Testis (tissue), 2 donors: ENCODE measurements at regions not wholly inside any gene's neighbourhood (a gene's known extent, or its start where the extent isn't known, plus 50 kb on each side); places are given as distances from the start of the nearest gene placed in this dataset.

Experiments used
- DNase-seq: peaks from one replicate; pipeline ENCODE4 v3.0.0-alpha.2; 2019
- H3K27ac ChIP-seq, 2 donors: fragments of 200-600 bp; sonication (generic); one replicate each; pipeline ENCODE4 v1.5.1; 2019
- H3K27me3 ChIP-seq: fragments of 200-600 bp; sonication (generic); one replicate; pipeline ENCODE4 v1.5.1; 2019
- H3K36me3 ChIP-seq: fragments of 200-600 bp; sonication (generic); one replicate; pipeline ENCODE4 v1.5.1; 2017; ENCODE audit warnings: low read depth; ENCODE audit errors: missing control alignments
- H3K4me1 ChIP-seq: fragments of 200-600 bp; sonication (generic); one replicate; pipeline ENCODE4 v1.5.1; 2019
- H3K4me3 ChIP-seq, 2 donors: fragments of 200-600 bp; sonication (generic); one replicate each; pipeline ENCODE4 v1.5.1; 2017 to 2019
- H3K9me3 ChIP-seq: fragments of 200-600 bp; sonication (generic); one replicate; pipeline ENCODE4 v1.5.1; 2017
- POLR2A ChIP-seq: fragments of 450-650 bp; IDR thresholded peaks from one replicate; pipeline ENCODE4 v1.6.1; 2017; ENCODE audit warnings: antibody characterized with exemption, mild to moderate bottlenecking, moderate library complexity
- WGBS, 2 donors: methylation state at CpG; one replicate each; pipeline ENCODE4 v1.1.5; 2018; 5-methylcytosine and 5-hydroxymethylcytosine counted together
- intact Hi-C: fragments of 100-400 bp; cut with DNase I; formaldehyde crosslinking; loops from one replicate; pipeline ENCODE4 v1.15.1; 2023; ENCODE audit warnings: low total_unique reads
- TF ChIP-seq, protein P1 (sequence below), 3 experiments: fragments of 450-650 bp in 2 of 3; fragments of 200-600 bp in 1 of 3; sonication (generic) in 1 of 3; IDR thresholded peaks; one replicate each; pipeline ENCODE4 v1.5.1; 2016 to 2019; ENCODE audit warnings: antibody characterized with exemption in 3 of 3, mild to moderate bottlenecking in 2 of 3, moderate library complexity in 1 of 3

- 53 to 80% methylated on average over 1 of the region's 1 CpG for WGBS, 2 donors
- intact Hi-C loops: no loop called here
- DNase-seq: no peak
- no peak overlapping the region for H3K4me3 ChIP-seq
- H3K9me3 ChIP-seq: no peaks in the 10 kb centered on the region
- no peak for TF ChIP-seq POLR2A
- TF ChIP-seq, protein P1, sequence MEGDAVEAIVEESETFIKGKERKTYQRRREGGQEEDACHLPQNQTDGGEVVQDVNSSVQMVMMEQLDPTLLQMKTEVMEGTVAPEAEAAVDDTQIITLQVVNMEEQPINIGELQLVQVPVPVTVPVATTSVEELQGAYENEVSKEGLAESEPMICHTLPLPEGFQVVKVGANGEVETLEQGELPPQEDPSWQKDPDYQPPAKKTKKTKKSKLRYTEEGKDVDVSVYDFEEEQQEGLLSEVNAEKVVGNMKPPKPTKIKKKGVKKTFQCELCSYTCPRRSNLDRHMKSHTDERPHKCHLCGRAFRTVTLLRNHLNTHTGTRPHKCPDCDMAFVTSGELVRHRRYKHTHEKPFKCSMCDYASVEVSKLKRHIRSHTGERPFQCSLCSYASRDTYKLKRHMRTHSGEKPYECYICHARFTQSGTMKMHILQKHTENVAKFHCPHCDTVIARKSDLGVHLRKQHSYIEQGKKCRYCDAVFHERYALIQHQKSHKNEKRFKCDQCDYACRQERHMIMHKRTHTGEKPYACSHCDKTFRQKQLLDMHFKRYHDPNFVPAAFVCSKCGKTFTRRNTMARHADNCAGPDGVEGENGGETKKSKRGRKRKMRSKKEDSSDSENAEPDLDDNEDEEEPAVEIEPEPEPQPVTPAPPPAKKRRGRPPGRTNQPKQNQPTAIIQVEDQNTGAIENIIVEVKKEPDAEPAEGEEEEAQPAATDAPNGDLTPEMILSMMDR (IDR thresholded peaks at IDR 0.05): no peak
- no peaks in the 10 kb centered on the region for H3K27me3 ChIP-seq
- H3K36me3 ChIP-seq: no peaks in the 10 kb centered on the region
- no peaks in the 10 kb centered on the region for H3K4me1 ChIP-seq
- no peak overlapping the region for H3K27ac ChIP-seq
These were observed 441.5 kb upstream of the SPRY2 start for GRCh38 chr13:80782441-80782840.

DNA sequence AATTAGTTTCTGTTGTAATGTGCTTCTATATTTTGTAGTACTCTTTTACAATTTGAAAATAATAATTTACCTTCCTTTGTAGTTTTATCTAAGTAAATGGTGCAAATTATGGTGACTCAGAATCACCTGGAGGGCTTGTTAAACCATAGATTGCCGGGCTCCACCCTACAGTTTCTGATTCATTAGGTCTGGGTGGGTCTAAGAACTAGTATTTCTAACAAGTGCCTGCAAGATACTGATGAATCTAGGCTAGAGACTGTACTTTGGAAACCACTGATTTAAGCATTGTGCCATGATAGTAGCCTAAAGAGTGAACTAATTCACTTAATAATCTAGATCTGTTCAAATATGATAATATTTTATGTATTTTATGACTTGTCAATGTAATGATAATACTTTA, 437.4 kb upstream of the SPRY2 start:
- Histone ChIP-seq H3K4me1 (no peaks in the 10 kb centered on the region), H3K4me3 (no peak overlapping the region), H3K27me3 (no peaks in the 10 kb centered on the region), H3K27ac (no peak overlapping the region), H3K36me3 (no peaks in the 10 kb centered on the region), H3K9me3 (no peaks in the 10 kb centered on the region)
- TF ChIP-seq, protein P1 (IDR thresholded peaks at IDR 0.05): no peak
- no peak for TF ChIP-seq POLR2A
- intact Hi-C loops: no loop called here
- DNase-seq: no peak
- WGBS, 2 donors: 75 to 88% methylated on average over 1 of the region's 1 CpG

GRCh38 chr13:80757694-80758093, 416.8 kb upstream of the SPRY2 start:
- intact Hi-C loops: no loop called here
- H3K36me3 ChIP-seq: no peaks in the 10 kb centered on the region
- H3K4me3 ChIP-seq: no peak overlapping the region
- DNase-seq: no peak
- H3K27me3 ChIP-seq: no peaks in the 10 kb centered on the region
- no peak overlapping the region for H3K27ac ChIP-seq
- H3K4me1 ChIP-seq: no peaks in the 10 kb centered on the region
- no peaks in the 10 kb centered on the region for H3K9me3 ChIP-seq
- TF ChIP-seq POLR2A: no peak
- TF ChIP-seq, protein P1 (IDR thresholded peaks at IDR 0.05): no peak

- no peaks in the 10 kb centered on the region for H3K4me1 ChIP-seq
- H3K4me3 ChIP-seq: no peak overlapping the region
- no peak for DNase-seq
- 68 to 69% methylated on average over 1 of the region's 1 CpG for WGBS, 2 donors
- no peaks in the 10 kb centered on the region for H3K27me3 ChIP-seq
- H3K36me3 ChIP-seq: no peaks in the 10 kb centered on the region
- no peaks in the 10 kb centered on the region for H3K9me3 ChIP-seq
- no peak for TF ChIP-seq POLR2A
- TF ChIP-seq, protein P1 (IDR thresholded peaks at IDR 0.05): no peak
- intact Hi-C loops: no loop called here
- no peak overlapping the region for H3K27ac ChIP-seq
These were observed 415.0 kb upstream of the SPRY2 start for GRCh38 chr13:80755910-80756309.

DNA sequence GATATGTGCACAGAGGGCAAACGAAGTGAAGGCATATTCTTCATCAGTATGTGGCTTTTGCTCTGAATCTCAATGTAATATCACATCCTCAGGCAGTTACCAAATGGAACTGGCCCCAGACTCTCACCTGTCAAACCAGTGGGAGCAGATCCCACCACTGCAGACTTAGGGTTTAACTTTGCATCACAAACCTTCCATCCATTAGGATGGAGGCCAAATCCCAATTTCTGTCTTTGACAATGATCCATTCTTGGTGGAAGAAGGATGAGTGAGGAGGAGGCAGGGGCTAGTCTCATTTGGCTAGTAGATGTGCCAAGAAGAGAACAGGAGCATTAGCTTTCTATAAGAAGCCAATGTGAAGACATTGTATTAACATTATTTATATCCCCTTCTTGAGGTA, 413.5 kb upstream of the SPRY2 start:
- Histone ChIP-seq H3K4me1 (no peaks in the 10 kb centered on the region), H3K27me3 (no peaks in the 10 kb centered on the region), H3K4me3 (no peak overlapping the region), H3K27ac (no peak overlapping the region), H3K36me3 (no peaks in the 10 kb centered on the region), H3K9me3 (no peaks in the 10 kb centered on the region)
- DNase-seq: no peak
- TF ChIP-seq, protein P1 (IDR thresholded peaks at IDR 0.05): no peak
- no peak for TF ChIP-seq POLR2A
- WGBS, 2 donors: 71 to 93% methylated on average over 1 of the region's 1 CpG
- intact Hi-C loops: no loop called here
